ENCODE measurements at regions not wholly inside any gene's neighbourhood (a gene's known extent, or its start where the extent isn't known, plus 50 kb on each side); places are given as distances from the start of the nearest gene placed in this dataset.
A peak's percentile ranks its signal among the peaks of the same experiment; 100 is the strongest.
"Not testable (repeated sequence)": the region's sequence is repeated elsewhere in the genome, so short reads cannot be mapped to it uniquely, and the experiment has no call there.

DNA sequence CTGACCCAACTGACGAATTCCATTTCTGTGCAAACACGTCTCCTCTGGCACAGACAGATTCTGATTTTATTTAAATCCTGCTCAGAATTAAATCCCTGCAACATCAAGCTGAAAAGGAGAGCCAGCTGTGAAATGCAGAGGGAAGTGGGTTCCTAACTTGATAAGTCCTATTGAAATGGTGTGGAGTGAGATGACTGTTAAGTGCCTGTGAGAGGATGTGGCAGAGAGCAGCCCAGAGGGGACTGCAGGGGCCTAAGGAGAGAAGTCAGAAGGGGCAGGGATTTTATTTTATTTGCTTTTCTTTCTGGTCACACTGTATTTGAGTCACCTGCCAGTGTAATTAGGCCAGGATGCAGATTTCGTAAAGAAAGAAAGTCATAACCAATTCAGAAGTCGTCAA is 277.4 kb downstream of the NKX6-1 start:
- DNase-seq (ENCODE audit: low spot score), result no peak

DNA sequence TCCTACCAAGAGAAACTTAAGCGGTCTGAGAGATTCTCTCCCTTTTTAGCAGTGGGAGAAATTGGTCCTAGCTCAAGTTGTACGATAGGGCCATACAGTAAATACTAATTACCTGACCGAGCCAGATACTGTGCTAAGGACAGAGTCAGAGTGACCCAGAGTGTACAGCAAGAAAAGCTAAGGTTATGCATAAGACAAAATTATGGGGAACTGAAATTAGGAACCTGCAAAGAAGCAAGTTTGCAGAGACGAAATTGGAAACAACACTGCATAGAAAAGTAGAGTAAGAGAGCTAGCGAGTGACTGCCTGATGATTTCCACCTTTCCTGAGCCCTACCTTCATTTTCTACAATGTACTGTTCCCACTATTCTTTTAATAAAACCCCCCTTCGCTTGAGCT is 278.1 kb downstream of the NKX6-1 start:
- no peak for DNase-seq (ENCODE audit: low spot score)

DNA sequence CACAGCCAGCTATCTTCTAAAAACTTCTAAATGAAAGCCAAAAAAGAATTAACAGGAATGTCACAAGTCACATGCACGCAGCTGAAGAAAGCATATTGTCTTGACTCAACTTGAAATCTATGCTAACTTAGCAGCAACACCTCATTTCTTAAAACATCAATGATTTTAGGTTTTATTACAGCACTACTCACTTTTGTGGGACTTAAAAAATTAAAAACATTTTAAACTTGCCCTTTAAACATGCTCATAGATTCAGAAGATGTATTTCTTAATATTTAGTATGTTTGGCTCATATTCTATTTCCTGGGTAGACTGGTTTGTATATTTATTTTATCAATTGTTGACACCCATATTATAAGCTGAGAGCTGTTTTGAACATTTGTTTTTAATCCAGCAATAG is 279.4 kb downstream of the NKX6-1 start:
- no peak for DNase-seq (ENCODE audit: low spot score)

DNA sequence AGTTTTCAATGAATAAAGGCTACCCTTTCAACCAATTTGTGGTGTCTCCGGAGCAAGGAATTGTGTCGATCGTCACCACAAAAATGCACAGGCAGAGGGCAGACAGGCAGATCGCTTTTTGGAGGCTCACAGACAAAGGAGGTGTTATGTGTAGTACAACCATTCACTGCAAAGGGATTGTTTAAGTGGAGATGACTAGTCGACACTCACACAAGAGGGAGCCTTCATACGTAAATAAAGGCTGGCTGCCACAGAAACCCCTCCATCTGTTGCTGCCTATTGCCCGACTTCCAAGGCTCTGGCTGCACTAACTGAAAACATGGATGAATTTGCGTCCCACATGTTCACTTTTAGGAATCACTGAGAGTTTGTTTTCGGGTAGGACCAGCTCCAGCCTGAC is 281.1 kb downstream of the NKX6-1 start:
- DNase-seq (ENCODE audit: low spot score), result no peak

DNA sequence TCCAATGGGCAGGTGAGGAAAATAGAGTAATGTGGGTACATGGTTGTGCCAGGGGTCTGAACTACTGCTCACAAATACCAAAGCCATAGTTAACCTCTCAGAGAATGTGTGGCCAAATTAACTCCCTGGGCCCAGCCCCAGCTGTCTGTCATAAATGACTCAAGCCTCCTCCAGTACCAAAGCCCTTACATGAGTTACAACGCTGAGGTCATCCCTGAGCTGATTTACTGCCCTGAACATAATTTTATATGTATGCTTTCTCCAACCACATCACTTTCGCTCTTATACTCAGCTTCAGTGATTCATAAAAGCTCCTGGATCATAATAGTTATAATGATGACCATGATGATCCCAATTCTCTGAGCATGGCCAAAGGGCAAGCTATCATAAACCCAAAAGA is 283.9 kb downstream of the NKX6-1 start:
- DNase-seq (ENCODE audit: low spot score), result no peak

DNA sequence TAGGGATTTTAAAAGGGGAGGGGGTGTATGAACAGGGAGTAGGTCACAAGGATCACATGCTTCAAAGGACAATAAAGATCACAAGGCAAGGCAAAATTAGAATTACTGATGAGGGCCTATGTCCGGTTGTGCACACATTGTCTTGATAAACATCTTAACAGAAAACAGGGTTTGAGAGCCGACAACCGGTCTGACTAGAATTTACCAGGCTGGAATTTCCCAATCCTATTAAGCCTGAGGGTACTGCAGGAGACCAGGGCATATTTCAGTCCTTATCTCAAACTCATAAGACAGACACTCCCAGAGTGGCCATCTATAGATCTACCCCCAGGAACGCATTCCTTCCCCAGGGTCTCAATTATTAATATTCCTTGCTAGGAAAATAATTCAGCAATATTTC is 292.9 kb downstream of the NKX6-1 start:
- not testable (repeated sequence) for DNase-seq (ENCODE audit: low spot score)

DNA sequence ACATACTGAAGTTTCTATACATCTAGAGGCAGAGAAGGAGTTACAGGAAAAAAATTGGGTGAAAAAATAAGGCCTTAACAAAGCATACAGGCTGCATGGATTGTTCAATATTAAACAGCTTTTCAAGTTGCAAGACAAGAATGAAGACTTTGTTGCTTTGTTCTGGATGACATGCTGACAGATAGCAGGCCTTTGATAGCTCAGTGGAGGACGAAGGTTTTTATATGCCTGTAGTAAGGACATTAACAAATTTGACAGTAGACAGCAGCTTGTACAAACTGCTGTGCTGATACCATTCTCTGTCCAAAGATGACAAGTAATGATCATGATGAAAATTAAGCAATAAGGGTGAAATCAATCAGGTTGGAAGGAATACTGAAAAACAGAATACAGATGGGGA is 309.9 kb downstream of the NKX6-1 start:
- DNase-seq (ENCODE audit: low spot score), result no peak

DNA sequence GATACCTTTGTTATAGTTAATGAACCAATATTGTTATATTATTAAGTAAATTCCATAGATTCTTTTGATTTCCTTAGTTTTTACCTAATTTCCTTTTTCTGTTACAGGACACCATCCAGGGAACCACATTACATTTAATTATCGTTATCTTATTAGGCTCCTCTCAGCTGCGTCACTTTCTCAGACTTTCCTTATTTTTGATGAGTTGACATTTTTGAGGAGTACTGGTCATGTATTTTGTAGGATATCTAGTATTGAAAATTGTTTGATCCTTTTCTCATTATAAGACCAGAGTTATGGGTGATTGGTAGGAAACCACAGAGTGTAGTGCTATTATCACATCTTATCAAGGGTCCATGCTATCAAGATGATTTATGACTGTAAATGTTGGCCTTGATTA is 319.7 kb downstream of the NKX6-1 start:
- no peak for DNase-seq (ENCODE audit: low spot score)

DNA sequence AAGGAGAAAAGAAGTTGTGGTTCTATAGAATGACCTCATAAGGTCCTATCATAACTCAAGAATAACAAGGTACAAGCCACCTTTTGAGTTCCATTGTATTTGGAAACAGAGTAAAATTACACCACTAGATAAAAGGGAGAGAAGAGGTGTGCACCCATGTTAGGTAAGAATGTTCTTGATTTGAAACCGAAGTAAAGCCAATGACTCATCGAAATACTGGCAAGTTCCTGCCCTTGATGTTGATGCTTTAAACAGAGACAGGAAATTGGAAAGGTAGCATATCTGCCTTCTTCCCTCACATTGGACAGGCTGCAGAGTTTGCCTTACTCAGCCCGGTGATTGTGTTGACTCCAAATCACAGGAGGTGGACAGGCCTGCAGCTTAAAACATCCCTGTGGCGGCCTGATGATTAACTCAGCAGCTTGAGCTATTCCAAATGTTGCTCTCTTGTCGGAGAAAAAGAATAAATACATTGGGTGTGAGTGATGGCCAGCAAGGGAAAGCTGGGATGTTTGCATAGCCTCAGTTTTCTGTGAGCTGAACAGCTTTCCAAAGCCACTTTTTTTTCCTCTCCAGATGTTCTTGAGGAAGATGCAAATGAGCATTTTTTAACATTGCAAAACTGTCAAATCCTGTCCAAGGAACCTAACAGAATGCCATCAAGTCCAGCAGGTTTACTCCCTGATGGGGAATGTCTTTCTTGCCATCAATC is 321.1 kb downstream of the NKX6-1 start:
- no peak for DNase-seq (ENCODE audit: low spot score)

DNA sequence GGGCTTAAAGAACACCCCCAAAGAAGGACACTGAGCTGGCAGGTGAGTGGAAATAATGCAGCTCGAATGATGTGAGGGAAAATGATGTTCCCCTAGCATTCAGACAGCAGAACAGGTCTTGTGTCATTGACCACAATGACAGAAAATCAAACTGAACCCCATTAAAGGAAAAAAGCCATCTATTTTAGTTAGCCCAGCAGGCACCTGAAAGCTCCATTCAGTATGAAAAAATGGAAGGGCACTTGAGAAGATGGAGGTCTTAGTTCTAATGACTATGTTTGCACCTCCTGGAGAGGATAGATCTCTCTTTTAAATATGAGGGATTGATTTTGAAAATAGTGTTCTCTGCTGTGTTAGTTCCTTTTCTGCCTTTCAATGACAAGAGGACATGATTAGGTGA is 323.1 kb downstream of the NKX6-1 start:
- no peak for DNase-seq (ENCODE audit: low spot score)

DNA sequence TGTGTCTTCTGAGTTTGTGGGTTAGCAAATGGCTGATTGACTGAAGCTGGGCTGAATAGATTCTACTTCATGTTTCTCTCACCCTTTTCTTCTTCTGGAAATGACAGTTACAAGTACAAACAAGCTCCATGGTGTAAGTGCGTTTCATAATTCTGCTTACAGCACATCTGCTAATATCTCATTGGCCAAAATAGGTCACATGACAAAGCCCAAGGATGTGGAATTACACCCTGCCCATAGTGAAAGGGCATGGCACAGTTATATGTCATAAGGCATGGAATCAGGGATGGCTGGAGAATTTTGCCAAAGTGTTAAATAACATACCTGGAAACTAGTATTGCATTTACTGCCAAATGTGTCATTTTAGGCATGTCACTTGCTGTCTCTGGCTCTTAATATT is 327.2 kb downstream of the NKX6-1 start:
- no peak for DNase-seq (ENCODE audit: low spot score)

DNA sequence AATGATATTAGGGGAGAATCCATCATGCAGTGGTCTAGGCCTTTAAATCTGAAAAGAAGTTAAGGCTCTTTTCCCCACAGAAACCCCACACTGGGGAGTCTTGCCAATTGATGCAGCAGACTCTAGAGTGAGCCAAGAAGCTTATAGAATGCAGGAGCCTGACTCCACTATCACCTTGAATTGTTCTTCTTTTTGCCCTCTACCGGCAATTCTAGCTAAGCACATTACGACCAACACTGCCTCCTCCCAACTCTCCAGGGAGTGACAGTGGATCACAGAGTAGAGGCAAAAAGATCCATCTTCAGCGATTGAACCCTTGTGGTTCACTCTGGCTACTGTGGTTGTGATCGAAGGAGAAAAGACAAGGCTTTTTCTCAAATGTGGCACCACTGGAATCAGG is 331.5 kb downstream of the NKX6-1 start:
- DNase-seq (ENCODE audit: low spot score), result no peak

DNA sequence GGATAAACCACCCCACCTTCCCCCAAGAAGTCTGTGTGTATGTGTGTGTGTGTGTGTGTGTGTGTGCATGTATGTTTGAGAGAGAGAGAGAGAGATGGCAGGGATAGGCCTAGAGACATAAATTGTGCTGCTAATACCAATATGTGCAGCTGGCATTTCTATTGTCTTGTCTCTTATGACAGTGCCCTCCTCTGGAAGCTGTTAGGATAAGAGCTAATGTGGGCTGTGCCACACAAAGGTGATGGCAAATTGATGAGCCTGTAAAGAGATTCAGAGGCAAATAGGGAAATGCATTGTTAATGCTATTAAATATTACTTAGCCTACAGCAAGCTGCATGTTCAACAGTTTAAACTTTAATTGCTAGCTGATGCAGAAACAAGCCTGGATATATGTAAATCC is 332.0 kb downstream of the NKX6-1 start:
- DNase-seq (ENCODE audit: low spot score), result no peak

DNA sequence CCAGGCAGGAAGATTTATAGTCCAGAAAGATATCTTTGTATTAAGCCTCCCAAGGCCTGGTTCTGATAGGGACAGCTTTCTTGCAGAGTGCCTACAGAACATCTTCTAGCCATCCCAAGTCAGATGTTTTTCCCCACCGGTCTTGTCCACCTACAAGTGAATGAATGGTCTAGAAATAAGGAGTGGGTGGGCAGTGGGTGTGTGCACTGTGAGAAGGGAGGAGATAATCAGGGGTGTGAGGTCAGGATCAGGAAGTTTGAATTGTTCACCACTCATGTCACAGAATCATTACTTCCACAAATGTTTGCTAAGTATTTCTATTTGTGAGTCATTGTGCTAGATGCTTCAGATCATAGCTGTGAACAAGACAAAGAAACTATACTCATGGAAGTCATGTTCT is 332.6 kb downstream of the NKX6-1 start:
- no peak for DNase-seq (ENCODE audit: low spot score)

DNA sequence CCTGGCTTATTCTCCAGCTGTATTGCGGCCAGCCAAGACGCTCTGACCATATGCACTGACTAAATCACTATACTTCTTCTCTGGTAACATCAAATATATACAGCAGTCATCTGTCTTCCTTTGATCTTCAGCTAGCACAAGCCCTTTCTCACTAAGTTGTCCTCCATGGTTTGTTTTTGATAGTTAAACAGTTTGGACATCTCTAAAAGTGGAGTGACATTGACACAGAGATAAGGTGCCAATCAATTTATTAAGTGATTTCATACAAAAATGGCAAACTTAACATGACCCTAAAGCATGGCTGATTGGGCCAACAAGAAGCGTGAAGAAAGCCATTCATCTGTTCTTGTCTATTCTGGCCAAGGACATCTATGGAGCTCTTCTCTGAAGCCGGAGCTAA is 334.9 kb downstream of the NKX6-1 start:
- DNase-seq (ENCODE audit: low spot score), result no peak

DNA sequence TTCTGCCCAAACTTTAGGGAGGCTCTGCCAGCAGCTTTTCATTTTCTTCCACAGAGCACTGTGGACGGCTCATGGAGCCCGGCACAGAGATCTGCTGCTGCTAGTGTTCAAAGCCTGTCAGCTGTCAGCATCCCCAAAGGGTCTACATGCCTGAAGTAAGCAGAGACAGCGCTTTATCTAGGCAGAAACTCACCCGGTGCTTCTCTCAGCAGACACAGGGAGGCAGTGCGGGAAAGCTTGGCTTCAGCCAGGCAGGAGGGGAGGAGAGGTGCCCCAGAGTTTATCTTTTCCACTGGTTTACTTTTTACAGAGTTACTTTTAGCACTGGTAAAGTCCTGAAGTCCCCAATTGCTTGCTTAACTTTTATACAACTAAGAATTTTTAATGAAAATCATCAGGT is 339.3 kb downstream of the NKX6-1 start:
- DNase-seq (ENCODE audit: low spot score), result peak; percentile 18

DNA sequence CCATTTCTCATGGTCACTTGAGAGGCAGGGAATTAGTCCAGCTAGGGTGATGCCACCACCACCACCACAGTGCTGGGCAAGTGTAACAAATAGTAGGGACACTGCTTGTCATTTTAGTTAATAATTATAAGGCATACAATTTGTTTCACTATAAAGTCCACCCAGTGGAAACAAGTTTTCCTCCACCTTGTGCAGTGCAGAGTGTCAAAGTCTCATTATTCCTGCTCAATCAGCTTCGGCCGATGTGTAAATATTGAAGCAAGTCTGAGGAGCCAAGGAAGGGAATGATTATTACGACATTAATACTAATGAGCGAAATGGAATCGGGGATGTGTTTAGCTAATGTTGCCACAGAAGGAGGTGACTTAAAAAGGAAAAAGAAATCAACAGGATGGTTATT is 340.4 kb downstream of the NKX6-1 start:
- no peak for DNase-seq (ENCODE audit: low spot score)

DNA sequence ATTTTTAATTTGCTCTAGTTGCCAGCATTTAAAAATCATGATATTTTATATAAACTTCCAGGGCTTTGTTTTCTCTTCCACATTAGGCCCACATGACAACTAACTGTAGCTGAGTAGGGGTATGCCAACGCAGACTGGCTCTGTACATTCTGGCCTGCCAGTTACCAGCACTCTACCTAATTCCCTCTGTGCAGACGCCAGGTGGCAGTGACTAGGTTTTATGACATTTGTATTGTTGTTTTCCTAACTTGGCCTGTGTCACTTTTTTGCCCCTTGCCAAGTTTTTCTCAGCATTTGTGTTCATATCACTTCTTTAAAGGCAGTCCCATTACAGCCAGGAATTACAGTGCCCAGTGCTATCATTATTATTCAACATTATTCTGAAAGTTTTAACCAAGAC is 347.5 kb downstream of the NKX6-1 start:
- DNase-seq (ENCODE audit: low spot score), result no peak

DNA sequence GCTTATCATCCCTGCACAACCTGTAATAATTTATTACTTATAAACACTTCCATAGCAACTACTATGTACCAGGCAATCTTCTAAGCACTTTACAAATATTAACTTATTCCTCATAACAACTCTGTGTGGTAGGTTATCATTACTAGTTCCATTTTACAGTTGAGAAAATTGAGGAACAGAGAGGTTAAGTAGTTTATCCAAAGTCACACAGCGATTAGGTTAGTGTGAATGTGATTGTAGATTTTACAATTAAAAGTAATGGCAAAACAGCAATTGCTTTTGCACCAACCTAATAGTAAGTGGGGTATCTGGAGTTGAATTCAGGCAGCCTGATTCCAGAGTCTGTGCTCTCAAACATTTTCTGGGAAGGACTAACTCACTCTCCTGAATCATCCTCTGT is 348.9 kb downstream of the NKX6-1 start:
- no peak for DNase-seq (ENCODE audit: low spot score)

DNA sequence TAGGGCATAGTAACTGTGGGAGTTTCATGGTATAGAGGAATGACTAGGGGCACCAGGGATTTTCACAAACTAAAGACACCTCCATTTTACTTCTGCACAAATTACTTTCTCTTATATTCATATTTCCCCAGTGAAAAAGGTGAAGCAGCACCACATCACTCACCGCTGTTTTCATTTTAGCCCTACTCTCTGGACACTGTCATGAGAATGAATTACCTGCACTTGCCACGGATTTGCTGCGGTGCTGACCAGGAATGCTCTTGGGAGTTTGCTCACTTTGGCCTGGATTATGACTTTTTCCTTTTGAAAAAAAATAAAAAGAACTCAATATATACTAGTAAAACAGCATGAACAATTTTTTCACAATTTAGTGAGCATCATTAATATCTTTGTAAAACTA is 351.3 kb downstream of the NKX6-1 start:
- no peak for DNase-seq (ENCODE audit: low spot score)

DNA sequence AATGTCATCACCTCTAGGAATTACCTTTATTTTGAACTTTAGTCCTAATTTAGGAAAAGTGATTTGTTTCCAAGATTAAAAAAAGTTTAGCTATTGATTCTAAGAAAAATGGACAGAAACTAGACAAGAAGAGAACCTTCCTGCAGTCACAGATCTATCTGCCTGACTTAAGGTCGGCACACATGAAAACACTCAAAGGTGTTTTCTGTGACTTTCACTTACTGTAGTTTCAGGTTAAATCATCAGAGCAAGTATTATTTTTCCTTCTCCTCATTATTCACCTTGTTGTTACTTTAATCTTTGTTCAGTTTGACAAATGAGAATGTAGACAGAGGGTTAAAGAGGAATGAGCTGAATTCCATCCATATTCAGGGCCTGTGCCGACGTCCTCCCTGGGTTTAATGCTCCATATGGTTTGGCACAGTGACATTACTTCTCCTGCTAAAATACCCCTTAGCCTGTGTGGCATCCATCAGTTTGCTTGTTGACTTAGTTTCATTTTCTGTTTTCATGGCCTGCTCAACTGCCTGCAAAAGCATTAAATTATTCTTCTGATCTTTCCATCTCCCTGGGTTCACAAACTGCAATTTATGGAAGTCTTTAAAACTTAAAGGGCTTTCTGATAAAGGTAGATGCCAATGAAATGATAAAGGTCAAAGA is 352.7 kb downstream of the NKX6-1 start:
- no peak for DNase-seq (ENCODE audit: low spot score)

DNA sequence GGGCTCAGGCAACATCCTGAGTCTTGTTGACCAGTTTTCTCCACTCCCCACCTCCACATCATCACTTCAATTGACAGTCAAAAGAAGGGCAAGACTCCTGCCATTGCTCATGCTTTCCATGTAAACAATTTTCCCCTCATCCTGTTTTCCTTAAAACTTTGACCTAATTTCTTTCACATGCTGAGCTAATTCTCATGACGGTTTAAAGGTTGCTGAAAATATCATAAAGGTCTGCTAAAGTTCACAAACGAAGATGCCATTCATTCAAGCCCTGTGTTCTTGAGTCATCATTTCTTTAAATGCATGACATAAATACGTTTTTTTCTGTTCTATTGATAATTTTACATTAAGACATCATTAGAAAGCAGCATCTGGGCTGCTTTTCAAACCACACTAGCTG is 353.9 kb downstream of the NKX6-1 start:
- no peak for DNase-seq (ENCODE audit: low spot score)

DNA sequence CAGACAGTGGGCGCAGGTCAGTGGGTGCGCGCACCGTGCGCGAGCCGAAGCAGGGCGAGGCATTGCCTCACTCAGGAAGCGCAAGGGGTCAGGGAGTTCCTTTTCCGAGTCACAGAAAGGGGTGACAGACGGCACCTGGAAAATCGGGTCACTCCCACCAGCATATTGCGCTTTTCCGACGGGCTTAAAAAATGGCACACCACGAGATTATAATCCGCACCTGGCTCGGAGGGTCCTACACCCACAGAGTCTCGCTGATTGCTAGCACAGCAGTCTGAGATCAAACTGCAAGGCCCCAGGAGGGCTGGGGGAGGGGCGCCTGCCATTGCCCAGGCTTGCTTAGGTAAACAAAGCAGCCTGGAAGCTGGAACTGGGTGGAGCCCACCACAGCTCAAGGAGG is 372.2 kb downstream of the NKX6-1 start:
- DNase-seq (ENCODE audit: low spot score), result not testable (repeated sequence)
